ENCODE measurements at regions not wholly inside any gene's neighbourhood (a gene's known extent, or its start where the extent isn't known, plus 50 kb on each side); places are given as distances from the start of the nearest gene placed in this dataset.
A peak's percentile ranks its signal among the peaks of the same experiment; 100 is the strongest.

GRCh38 chr4:11954093-11954492 is 525.4 kb upstream of the HS3ST1 start:
- BruUV-seq (replicated peaks), result no TSS peak
- no peak overlapping the region for H3K4me3 ChIP-seq (replicated peaks in 1 of 2; ENCODE audit: low read depth in 1 of 2, low read length in 2 of 2)
- no peak overlapping the region for H3K4me2 ChIP-seq (ENCODE audit: low read length)
- H3K27ac ChIP-seq (ENCODE audit: low read depth, low read length), result no peak overlapping the region
- no peak overlapping the region for H3K9ac ChIP-seq (ENCODE audit: low read length)
- H3K36me3 ChIP-seq (ENCODE audit: control insufficient read depth in 1 of 2, insufficient read depth in 2 of 2, low read length in 2 of 2), result no peaks in the 10 kb centered on the region
- peak; percentile 72 for ATAC-seq
- TF ChIP-seq TCF7L2 (IDR thresholded peaks at IDR 0.05; ENCODE audit: borderline replicate concordance, extremely low read depth, insufficient read depth, insufficient read length), result no peak
- TF ChIP-seq SIN3A (IDR thresholded peaks at IDR 0.05; ENCODE audit: low read depth), result no peak
- no peak for TF ChIP-seq CEBPB (IDR thresholded peaks at IDR 0.05; ENCODE audit: low read depth)
- no peak for TF ChIP-seq ATF3 (IDR thresholded peaks at IDR 0.05)
- TF ChIP-seq EZH2phosphoT487 (IDR thresholded peaks at IDR 0.05; ENCODE audit: borderline replicate concordance), result no peak
- TF ChIP-seq, protein P1, sequence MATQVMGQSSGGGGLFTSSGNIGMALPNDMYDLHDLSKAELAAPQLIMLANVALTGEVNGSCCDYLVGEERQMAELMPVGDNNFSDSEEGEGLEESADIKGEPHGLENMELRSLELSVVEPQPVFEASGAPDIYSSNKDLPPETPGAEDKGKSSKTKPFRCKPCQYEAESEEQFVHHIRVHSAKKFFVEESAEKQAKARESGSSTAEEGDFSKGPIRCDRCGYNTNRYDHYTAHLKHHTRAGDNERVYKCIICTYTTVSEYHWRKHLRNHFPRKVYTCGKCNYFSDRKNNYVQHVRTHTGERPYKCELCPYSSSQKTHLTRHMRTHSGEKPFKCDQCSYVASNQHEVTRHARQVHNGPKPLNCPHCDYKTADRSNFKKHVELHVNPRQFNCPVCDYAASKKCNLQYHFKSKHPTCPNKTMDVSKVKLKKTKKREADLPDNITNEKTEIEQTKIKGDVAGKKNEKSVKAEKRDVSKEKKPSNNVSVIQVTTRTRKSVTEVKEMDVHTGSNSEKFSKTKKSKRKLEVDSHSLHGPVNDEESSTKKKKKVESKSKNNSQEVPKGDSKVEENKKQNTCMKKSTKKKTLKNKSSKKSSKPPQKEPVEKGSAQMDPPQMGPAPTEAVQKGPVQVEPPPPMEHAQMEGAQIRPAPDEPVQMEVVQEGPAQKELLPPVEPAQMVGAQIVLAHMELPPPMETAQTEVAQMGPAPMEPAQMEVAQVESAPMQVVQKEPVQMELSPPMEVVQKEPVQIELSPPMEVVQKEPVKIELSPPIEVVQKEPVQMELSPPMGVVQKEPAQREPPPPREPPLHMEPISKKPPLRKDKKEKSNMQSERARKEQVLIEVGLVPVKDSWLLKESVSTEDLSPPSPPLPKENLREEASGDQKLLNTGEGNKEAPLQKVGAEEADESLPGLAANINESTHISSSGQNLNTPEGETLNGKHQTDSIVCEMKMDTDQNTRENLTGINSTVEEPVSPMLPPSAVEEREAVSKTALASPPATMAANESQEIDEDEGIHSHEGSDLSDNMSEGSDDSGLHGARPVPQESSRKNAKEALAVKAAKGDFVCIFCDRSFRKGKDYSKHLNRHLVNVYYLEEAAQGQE (IDR thresholded peaks at IDR 0.05; ENCODE audit: low read depth), result no peak
- TF ChIP-seq CTCF (IDR thresholded peaks at IDR 0.05 in 2 of 3, conservative IDR thresholded peaks at IDR 0.05 in 1 of 3; ENCODE audit: borderline replicate concordance in 1 of 3, insufficient read depth in 1 of 3, low read depth in 2 of 3, low read length in 2 of 3), result peak; percentile 56 to 71 (median 71); a peak in 5 of 6 replicates
- no peak for TF ChIP-seq SP1 (IDR thresholded peaks at IDR 0.05; ENCODE audit: low read depth)
- TF ChIP-seq YY1 (IDR thresholded peaks at IDR 0.05; ENCODE audit: extremely low read depth, insufficient replicate concordance, low read depth, low read length), result no peak
- no peak for TF ChIP-seq JUND (IDR thresholded peaks at IDR 0.05)
- TF ChIP-seq EZH2 (IDR thresholded peaks at IDR 0.05), result no peak
- TF ChIP-seq SRF (IDR thresholded peaks at IDR 0.05; ENCODE audit: low read depth), result no peak
- TF ChIP-seq ZFX (IDR thresholded peaks at IDR 0.05), result no peak
- no peak for TF ChIP-seq POLR2A (IDR thresholded peaks at IDR 0.05; ENCODE audit: borderline replicate concordance, extremely low read depth, insufficient read depth, insufficient read length)
- TF ChIP-seq, protein P2, sequence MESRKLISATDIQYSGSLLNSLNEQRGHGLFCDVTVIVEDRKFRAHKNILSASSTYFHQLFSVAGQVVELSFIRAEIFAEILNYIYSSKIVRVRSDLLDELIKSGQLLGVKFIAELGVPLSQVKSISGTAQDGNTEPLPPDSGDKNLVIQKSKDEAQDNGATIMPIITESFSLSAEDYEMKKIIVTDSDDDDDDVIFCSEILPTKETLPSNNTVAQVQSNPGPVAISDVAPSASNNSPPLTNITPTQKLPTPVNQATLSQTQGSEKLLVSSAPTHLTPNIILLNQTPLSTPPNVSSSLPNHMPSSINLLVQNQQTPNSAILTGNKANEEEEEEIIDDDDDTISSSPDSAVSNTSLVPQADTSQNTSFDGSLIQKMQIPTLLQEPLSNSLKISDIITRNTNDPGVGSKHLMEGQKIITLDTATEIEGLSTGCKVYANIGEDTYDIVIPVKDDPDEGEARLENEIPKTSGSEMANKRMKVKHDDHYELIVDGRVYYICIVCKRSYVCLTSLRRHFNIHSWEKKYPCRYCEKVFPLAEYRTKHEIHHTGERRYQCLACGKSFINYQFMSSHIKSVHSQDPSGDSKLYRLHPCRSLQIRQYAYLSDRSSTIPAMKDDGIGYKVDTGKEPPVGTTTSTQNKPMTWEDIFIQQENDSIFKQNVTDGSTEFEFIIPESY (IDR thresholded peaks at IDR 0.05; ENCODE audit: extremely low read depth, insufficient replicate concordance, low read length), result no peak
- TF ChIP-seq RAD21 (IDR thresholded peaks at IDR 0.05; ENCODE audit: low read depth), result peak; percentile 74
- TF ChIP-seq CBX3 (IDR thresholded peaks at IDR 0.05; ENCODE audit: low read depth), result no peak
- CTCF ChIA-PET, result interaction anchor here (0.7 to 1.4 kb wide), 8 partner anchors 10 to 679 kb away, joined by 3 to 9 read pairs (median 4); no protein-coding TSS in a partner anchor
- no peaks in the 10 kb centered on the region for H3K9me3 ChIP-seq (ENCODE audit: control insufficient read depth in 1 of 2, insufficient read depth in 1 of 2, low read depth in 1 of 2, low read length in 2 of 2)
- H3K9me2 ChIP-seq (ENCODE audit: insufficient read depth), result no peaks in the 10 kb centered on the region
- no peaks in the 10 kb centered on the region for H3K79me2 ChIP-seq (ENCODE audit: insufficient read depth, low read length)
- H3K4me1 ChIP-seq (ENCODE audit: control insufficient read depth in 1 of 2, insufficient read depth in 2 of 2, low read length in 2 of 2), result peaks cover 0 to 10% of the 10 kb centered on the region in 2 experiments; a peak in 2 of 4 replicates
- H3K27me3 ChIP-seq (ENCODE audit: insufficient read depth, low read length), result no peaks in the 10 kb centered on the region
- RAD21 ChIA-PET (ENCODE audit: low non-redundant PET in 1 of 2, low total read pairs in 2 of 2, uncharacterized antibody in 2 of 2, unreplicated experiment in 2 of 2), result interaction anchor here in 1 of 2 experiments (1.0 kb wide), 1 partner anchor 148 kb away, joined by 4 read pairs; no protein-coding TSS in a partner anchor
- peak overlapping the region; percentile 20 for H2AFZ ChIP-seq (ENCODE audit: low read depth, low read length, poor library complexity, severe bottlenecking)
- intact Hi-C loops (cut with micrococcal nuclease), result loop anchor here (1.0 to 10.0 kb wide), 5 partner anchors 148 to 1372 kb away; partner anchors contain the start of gene HS3ST1
- peak; percentile 44 for DNase-seq (ENCODE audit: low read depth, low spot score)
- H4K20me1 ChIP-seq (ENCODE audit: insufficient read depth), result no peaks in the 10 kb centered on the region
- POLR2A ChIA-PET, result interaction anchor here (0.5 kb wide), 1 partner anchor 1317 kb away, joined by 3 read pairs; no protein-coding TSS in a partner anchor
